Hematopoietic multipotent progenitor cell treated with erythropoietin and hydrocortisone succinate and interleukin-3 and kit ligand, for 8 days (in vitro differentiated cells): ENCODE measurements at regions not wholly inside any gene's neighbourhood (a gene's known extent, or its start where the extent isn't known, plus 50 kb on each side); places are given as distances from the start of the nearest gene placed in this dataset.

Experiments used
- DNase-seq: peaks from one replicate; pipeline ENCODE4 v3.0.0-alpha.2; 2015

DNA sequence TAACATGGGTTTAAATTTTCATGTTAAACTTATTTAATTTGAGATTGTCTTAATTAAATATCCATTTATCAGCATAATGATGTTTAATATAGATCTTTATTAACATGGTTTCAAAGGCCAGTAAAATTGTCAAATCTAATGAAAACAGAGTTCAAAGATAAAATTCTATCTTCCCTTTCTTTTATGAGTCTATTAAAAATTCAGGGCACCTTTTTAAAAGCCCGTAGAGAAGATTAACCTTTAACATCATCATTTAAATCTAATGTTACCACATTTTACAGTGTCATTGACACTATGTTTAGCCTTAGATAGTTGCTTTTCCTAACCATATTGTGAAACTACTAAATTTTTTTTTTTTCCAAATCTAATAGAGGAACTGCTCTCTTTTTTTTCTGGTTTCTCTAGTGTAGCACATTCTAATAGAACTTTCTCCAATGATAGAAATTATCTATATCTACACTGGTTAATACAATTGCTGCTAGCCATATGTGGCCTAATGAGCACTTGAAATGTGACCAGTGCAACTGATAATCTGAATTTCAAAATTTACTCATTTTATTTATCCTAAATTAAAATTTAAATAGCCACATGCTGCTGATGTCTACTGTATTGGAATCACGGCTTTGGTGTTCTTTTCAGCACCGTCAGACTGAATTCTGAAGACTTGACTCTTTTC is 410.9 kb downstream of the UTRN start:
- DNase-seq: no peak

DNA sequence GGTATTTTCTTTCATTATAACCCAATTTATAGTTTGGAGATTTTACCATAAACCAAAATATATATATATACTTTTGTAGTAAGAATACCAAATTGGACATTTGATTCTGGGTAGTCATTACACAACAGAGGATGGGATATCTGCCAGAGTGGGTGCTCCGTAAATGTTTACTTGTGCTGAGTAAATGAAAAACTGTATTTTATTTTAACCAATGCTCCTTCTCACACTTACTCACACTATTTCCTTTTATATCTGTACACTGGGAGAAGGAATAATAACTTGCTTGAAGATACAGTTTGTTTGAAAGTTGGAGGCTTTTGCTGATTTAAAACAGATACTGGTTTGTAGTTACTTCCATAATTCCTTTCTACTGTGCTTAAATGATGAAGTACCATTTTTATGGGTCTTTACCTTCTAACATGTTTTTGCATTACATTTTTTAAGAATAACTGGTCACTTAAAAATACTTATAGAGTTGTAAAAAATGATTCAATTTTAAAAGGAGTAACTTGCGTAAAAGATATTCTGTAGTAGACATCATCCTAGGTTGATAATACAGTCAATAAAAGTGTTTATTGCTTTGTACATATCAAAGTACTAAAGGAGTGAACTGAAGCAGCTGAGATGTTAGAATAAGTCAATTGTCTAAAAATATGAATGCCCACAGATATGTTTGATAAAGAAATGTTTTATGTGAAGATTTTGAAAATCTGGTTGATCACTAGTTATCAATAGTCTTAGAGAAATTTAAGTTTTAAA is 411.7 kb downstream of the UTRN start:
- DNase-seq: no peak

DNA sequence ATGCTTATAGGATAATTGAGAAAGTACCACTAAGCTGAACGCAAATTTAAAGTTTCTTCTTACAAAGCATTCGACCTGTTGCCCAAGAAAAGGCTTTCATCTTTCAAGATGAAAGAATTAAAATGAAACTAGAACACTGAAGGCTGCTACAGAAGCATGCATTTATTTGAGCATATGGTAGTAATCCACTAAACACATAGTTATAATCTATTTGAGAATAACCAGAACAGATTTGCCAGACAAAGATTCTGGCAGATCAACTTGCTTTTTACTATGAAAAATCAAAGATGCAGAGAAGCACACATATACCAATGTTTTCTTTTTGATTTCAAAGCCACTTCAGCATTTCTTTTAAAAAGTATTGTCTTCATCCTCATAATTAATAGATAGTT is 412.2 kb downstream of the UTRN start:
- DNase-seq: no peak

DNA sequence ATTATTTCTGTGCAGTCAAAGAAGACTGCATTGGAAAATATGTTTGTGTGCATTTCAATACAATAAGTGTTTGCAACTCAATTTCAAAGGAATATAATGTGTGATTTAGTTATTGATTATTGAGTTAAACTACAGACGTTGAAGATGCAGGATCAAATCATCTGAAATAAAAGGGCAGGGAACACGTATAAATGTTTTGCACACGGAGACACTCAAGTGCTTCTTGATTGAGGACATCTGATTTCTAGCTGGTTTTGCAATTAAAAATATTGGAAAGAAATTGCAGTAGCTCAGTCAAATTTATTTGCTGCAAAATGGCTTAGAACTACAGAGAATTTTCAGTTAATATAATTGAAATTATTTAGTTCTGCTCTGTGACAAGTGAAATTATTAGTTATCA is 412.7 kb downstream of the UTRN start:
- DNase-seq: no peak

DNA sequence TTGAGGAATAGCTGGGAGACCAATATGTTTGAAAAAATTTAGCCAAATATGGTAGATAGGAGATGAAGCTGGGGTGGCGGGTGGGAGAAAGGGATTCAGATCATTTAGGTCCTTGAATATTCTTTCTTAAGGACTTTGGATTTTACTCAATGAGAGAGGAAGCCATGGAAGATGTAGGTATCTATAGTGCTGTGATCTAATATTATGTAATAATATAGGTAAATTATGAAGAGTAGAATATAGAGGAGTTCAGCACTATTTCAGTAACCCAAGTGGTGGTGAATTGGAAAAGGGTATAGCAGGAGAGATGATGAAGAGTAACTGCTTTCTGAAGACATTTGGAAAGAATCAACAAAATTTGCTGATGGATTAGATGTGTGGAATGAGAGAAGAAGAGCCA is 417.6 kb downstream of the UTRN start:
- no peak for DNase-seq

DNA sequence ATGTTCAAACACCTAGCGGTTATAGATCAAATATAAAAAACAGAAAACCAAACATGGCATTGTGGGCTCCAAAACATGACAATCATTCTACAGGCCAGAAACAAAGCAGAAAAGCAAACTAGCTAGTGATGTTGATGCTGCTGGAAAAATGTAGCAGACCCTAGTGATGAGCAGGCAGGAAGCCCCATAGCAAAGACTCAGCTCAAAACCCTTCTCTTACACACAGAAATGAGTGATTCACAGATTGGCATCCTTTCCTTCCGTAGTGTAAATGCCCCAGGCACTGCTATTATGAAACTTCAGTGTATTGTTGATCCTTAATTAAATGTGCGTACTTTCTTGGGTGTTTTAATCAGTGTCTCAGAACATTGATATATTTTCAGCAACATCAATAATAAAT is 425.1 kb downstream of the UTRN start:
- DNase-seq: no peak

DNA sequence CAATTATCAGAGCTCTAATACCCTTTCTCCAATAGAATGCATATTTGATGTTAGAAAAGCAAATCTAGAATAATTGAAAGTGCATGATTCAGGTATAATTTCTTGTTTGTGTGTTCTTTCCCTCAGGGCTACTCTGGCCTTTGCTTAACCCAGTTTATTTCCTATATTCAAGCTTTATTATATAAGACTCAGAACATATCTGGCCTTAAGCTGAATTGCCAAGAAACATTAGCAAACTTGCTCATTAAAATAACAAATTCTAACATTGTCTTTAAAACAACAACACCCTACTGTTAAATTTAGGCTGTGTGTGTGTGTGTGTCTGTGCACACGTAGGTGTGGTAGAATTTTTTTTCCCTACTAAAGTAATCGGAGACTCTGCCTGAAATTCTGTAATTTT is 426.5 kb downstream of the UTRN start:
- DNase-seq: no peak

DNA sequence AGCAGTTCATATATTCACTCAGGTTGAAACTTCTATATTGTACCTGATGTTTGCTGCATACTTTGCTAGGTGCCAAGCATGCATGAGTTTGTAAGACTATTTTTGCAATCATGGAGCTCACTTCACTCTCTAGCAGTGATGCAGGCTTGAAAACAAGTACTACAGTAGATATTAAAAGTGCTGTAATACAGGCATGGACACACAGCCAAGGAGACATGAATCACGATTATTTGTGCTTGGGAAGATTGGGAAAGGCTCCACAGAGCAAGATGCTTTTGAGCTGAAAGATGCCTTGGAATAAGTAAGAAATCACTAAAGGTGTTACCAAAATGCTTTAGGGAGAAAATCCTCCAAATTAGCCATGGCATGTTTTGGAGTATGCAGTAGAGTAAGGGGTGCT is 427.4 kb downstream of the UTRN start:
- no peak for DNase-seq

DNA sequence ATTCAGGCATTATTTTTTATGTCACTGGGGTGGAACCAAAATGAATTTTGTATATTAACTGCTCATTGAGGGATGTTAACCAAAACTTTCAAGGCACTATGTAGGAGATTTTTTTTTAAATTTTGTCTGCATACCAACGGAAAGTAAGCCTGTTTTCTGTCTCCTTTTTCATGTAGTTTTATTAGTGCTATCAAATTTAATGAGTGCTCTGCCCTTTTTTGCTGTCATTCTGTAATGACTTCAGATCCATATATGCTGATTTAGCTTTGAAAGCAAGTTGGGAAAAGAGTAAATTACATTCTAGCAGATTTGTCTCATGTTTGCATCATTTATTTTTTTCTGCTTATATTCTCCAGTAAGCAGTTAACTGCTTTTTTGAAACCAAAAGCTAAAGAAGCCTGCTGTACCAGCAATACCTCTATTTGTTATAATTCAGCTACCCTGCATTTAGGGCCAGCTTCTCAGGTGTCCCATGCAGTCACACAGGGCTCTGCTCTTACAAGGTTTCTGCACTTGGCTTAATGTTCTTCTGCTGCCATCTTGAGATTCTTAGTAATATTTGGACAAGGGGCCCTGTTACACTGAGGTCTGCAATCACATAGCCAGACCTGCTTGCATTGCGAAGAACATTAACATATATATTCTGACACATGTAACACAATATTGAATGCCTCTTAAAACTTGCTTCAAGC is 429.0 kb downstream of the UTRN start:
- no peak for DNase-seq

DNA sequence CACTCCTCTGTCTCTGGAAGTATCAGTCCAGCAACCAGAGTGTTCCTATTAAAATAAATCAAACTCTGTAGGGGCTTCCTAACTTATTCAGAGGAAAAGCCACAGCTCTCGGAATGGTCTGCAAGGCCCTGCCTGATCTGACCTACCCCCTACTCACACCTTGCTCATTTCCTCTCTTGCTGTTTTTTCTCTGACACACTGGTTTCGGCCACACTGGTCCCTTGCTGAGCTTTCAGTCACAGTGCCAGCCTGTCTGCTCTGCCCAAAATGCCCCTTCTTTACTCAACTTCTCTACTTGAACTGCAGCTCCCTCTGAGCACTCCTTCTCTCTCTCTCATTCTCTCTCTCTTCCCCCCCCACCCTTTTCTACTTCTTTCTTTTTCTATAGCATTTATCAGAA is 430.2 kb downstream of the UTRN start:
- DNase-seq: no peak

DNA sequence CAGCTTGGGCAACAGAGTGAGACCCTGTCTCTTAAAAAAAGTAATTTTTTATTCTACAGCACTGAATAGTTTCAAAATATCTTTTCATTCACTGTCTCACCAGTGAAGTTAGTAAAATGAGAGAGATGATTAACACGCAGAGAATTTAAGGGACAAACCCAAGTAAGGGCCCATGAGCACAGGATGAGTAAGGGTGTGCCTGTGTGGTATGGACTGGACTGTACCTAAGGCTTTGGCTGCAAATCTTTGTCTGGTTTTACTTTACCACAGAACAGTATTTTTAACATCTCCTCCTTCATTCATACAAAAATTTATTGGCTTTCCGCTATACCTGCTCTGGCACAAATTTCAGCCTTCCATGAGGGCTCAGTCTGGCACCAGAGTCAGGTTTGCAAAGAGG is 433.3 kb downstream of the UTRN start:
- no peak for DNase-seq

DNA sequence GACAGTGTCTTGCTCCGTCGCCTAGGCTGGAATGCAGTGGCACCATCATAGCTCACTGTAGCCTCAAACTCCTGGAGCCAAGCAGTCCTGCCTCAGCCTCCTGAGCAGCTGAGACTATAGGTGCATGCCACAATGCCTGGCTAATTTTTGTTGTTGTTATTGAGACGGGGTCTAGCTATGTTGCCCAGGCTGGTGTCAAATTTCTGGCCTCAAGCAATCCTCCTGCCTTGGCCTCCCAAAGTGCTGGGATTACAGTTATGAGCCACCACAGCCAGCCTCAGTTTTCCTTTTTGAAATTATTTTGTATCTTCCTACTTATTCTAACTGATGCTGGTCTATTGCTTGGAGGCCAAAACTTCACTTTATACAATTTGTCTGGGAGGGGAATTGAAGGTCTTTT is 436.1 kb downstream of the UTRN start:
- no peak for DNase-seq

DNA sequence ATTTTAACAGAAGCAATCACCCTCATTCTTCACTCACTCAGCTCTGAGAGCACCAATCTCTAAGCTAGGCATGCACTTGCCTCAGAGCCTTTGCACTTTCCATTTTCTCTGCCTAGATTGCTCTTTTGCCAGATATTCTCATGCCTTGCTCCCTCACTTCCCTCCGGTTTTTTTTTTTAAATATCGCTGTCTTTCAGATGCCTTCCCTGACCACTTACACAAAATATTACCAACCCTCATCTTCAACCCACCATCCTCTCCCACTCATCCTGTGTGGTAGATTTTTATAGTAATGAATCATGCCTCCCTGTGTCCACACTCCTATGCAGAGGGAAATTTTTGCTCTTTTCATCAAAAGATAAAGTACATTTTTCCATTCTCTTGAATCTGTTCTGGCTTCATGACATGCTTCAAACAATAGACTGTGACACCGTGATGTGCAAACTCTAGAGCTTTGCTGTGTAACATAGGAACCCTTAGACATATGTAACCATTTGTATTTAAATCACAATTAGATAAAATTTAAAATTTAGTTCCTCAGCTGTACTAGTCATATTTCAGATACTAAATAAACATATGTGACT is 437.1 kb downstream of the UTRN start:
- no peak for DNase-seq

DNA sequence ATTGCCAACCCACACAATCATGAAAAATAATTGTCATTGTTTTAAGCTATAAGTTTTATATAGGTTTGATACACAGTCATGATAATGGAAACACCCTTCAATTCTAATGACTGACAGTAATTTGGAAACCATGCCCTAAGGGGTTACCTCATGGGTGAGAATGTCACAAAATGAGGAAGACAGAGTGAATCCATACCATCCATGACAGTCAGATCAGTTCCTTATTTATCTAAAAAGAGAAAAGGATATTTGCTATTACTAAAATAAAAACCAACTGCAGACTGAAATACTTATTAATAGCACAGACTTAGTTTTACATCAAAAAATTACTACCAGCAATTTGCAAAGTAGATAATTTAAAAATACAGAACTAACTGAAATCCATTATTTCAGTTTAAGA is 437.8 kb downstream of the UTRN start:
- no peak for DNase-seq

DNA sequence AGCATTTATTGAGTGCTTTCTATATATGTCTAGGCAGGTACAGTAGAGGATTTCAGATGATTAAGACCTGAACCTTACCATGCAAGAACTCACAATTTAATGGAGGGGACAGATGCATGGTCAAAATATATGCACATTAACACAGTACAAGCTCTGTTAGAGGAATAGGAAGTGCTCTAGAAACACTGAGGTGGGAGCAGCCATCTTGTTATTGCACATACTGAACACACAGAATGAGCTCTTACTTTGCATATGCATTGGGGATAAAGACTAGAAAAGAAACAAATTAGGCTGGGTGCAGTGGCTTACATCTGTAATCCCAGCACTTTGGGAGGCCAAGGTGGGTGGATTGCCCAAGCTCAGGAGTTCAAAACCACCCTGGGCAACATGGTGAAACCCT is 438.3 kb downstream of the UTRN start:
- DNase-seq: no peak

DNA sequence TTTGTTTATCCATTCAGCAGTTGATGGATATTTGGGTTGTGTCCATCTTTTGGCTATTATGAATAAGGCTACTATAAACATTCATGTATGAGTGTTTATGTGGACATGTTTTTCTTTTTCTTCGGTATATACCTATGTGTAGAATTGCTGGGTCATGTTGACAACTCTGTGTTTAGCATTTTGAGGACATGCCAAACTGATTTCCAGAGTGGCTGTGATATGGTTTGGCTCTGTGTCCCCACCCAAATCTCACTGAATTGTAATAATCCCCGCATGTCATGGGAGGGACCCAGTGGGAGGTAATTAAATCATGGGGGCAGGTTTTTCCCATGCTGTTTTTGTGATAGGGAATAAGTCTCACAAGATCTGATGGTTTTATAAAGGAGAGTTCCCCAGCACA is 439.7 kb downstream of the UTRN start:
- no peak for DNase-seq

DNA sequence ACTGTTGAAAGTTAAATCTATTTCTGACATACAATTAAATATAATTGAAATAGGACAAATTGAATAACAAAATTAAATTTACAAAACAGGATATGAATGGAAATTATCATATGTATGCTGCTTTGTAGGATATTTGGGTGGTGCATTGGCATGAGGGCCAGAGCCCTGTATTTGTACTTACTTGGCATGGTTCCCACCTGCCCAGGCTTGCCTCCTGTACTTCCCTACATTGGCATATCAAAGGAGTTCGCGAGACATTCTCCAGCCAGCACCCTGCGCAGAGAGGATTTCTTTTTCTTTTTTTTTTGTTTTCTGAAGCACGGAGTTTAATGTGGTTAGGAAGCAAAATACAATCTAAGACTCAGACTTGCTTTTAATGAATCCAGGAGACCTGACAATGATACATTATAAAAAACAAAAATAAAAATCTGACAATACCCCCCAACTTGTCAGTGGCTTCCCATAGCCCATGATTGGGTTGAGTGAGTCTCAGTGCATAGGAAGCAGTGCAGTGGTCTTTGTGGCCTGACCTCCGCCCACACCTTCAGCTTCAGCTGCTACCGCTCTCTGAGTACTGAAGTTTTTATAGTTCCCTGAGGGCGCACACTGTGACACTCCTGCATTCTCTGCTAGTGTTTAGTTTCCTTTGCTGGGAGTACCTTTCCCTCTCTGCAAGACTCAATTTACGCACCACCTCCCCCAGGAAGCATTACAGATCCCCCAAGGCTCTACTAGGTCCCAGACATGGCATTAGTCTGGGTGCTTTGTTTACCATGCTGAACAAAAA is 440.8 kb downstream of the UTRN start:
- no peak for DNase-seq

DNA sequence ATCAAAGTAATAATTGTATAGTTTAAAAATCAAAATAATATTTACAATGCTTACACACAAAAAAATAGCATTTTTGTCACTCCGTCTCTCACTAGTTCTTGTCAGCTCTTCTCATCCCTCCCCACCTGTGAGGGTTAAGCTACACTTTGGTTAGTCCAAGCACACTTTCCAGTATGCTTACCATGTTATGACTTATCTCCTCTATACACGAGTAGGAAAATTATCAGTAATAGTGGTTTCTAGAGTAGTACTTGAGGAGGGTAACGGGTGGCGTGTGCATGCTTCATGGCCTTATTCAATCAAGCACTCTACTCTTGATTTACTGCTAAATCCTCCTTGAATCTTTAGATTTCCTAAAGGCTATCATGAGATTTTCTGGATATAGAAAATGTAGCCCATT is 443.7 kb downstream of the UTRN start:
- DNase-seq: no peak

DNA sequence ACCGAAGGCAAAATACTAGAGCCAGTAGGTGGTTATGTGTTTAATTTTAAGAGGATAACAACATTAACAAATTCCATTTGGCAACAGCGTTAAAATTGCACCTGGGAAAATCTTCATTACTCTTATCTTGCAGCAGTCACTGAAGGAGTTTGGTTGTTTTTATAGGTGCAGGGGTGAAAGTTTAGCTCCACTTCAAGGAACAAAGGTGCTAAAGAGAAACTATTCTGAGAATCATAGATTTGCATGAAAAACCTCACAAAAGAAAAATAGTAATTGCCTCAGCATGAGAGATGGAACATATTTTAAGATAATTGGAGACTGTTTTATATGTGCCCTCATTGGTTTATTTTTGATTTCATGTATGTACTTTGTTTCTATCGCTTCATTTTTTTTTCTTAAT is 444.4 kb downstream of the UTRN start:
- DNase-seq: no peak

DNA sequence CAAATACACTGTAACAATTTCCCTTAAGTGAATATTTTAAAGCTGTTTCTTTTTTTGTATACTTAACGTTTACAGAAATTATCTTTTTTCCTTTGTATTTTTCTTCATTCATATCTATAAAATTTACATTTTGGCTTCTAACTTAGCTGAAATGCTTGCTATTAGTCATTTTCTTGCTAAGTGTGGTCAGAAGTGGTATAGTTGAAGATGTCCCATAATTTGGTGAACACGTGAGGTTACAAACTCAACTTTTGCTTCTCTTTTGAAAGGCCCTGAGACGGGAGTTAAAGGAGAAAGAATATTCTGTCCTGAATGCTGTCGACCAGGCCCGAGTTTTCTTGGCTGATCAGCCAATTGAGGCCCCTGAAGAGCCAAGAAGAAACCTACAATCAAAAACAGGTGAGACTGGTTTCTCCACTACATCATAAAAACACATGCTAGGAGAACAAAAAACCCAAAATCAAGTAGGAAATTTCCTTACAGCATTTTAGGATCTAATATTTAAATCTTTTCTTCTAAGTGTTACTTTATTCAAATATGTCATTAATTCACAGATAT is 445.0 kb downstream of the UTRN start:
- DNase-seq: no peak

DNA sequence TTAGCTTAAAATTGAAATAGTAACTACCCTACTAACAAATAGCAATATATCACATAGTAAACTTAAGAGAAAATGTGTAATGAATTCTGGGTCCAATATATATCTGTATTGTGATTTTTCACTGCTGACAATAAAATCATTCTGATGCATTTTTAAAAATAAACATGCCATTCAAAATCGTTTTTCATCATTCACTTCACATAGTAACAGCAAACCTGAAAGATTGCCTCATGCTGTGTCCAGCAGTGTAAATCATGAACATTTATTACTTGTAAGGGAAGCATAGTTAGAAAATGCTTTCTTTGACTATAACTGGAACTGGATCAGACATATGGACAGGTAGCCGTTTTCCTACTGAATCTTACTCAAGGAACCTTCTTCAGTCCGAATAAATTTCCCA is 446.1 kb downstream of the UTRN start:
- no peak for DNase-seq

DNA sequence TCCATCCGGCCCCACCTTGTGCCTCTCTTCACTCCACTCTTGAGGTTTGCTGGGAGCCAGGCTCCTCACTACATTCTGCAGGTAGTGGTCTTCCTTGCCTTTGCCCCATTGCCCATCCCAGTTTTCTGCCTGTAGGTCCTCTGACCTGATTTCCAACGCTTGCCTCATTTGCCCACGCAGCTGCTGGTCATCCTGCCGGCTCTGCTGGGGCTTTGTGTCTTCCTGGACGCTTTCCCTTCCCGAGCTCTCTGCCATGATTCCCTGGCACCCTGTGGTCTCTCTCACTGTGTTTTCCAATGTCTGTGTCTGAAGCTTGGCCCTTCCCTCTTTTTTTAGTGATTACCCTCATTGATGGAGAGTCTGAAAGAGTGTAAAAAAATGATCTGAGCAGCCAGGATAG is 451.6 kb downstream of the UTRN start:
- DNase-seq: no peak

DNA sequence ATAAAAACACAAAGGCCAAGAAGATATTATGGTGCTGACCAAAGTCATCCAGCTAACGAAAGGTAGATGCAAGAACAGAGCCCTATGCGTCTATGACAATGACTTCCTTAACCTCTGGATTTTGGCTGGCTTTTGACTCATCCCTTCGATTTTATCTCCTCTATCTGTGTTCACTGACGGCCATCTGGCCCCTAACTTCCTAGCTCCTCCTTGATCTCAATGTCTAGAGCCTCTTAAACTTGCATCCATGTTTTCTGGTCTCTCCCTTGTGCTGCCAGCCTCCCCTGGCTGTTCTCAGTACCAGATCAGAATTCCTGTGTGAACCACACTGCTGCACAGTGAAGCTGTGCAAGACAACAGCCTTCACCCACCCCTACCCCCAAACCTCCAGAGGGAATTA is 452.9 kb downstream of the UTRN start:
- DNase-seq: no peak
